ENCODE measurements at regions not wholly inside any gene's neighbourhood (a gene's known extent, or its start where the extent isn't known, plus 50 kb on each side); places are given as distances from the start of the nearest gene placed in this dataset.
"Not testable (repeated sequence)": the region's sequence is repeated elsewhere in the genome, so short reads cannot be mapped to it uniquely, and the experiment has no call there.

- peak; percentile 38 for DNase-seq (ENCODE audit: low read depth in 2 of 2)
- no peak overlapping the region for H3K4me3 ChIP-seq (replicated peaks in 1 of 2; ENCODE audit: low read depth in 2 of 2, low read length in 2 of 2)
- TF ChIP-seq CTCF (IDR thresholded peaks at IDR 0.05; ENCODE audit: low read depth, low read length): no peak
Measured at GRCh38 chr1:192453360-192453992, 122.1 kb upstream of the RGS1 start.

GRCh38 chr1:192459467-192459866 lies 116.1 kb upstream of the RGS1 start:
- DNase-seq (ENCODE audit: low read depth in 2 of 2): no peak
- no peak overlapping the region for H3K4me3 ChIP-seq (replicated peaks in 1 of 2; ENCODE audit: low read depth in 2 of 2, low read length in 2 of 2)
- no peak for TF ChIP-seq CTCF (IDR thresholded peaks at IDR 0.05; ENCODE audit: low read depth, low read length)

GRCh38 chr1:192461684-192462083 lies 113.9 kb upstream of the RGS1 start:
- no peak overlapping the region for H3K4me3 ChIP-seq (replicated peaks in 1 of 2; ENCODE audit: low read depth in 2 of 2, low read length in 2 of 2)
- no peak for TF ChIP-seq CTCF (IDR thresholded peaks at IDR 0.05; ENCODE audit: low read depth, low read length)
- no peak for DNase-seq (ENCODE audit: low read depth in 2 of 2)

- no peak for TF ChIP-seq CTCF (IDR thresholded peaks at IDR 0.05; ENCODE audit: low read depth, low read length)
- no peak overlapping the region for H3K4me3 ChIP-seq (replicated peaks in 1 of 2; ENCODE audit: low read depth in 2 of 2, low read length in 2 of 2)
- no peak for DNase-seq (ENCODE audit: low read depth in 2 of 2)
Measured at GRCh38 chr1:192462616-192463015, 113.0 kb upstream of the RGS1 start.

- no peak overlapping the region for H3K4me3 ChIP-seq (replicated peaks in 1 of 2; ENCODE audit: low read depth in 2 of 2, low read length in 2 of 2)
- no peak for TF ChIP-seq CTCF (IDR thresholded peaks at IDR 0.05; ENCODE audit: low read depth, low read length)
- no peak for DNase-seq (ENCODE audit: low read depth in 2 of 2)
Measured at GRCh38 chr1:192463661-192464060, 111.9 kb upstream of the RGS1 start.

- not testable (repeated sequence) for DNase-seq (ENCODE audit: low read depth in 2 of 2); H3K4me3 ChIP-seq (replicated peaks in 1 of 2; ENCODE audit: low read depth in 2 of 2, low read length in 2 of 2)
Measured at GRCh38 chr1:192465221-192465620, 110.4 kb upstream of the RGS1 start.

GRCh38 chr1:192474080-192474683 lies 101.4 kb upstream of the RGS1 start:
- TF ChIP-seq CTCF (IDR thresholded peaks at IDR 0.05; ENCODE audit: low read depth, low read length): peak; percentile 31
- no peak overlapping the region for H3K4me3 ChIP-seq (replicated peaks in 1 of 2; ENCODE audit: low read depth in 2 of 2, low read length in 2 of 2)
- peak; percentile 52 to 59 for DNase-seq (ENCODE audit: low read depth in 2 of 2)

Measured in cardiac fibroblast (primary cell).